H9 (cell line): ENCODE measurements at regions not wholly inside any gene's neighbourhood (a gene's known extent, or its start where the extent isn't known, plus 50 kb on each side); places are given as distances from the start of the nearest gene placed in this dataset.

Experiments used
- DNase-seq: peaks from one replicate; pipeline ENCODE4 v3.0.0-alpha.2; 2017
- H2AFZ ChIP-seq: one replicate; pipeline ENCODE4 v1.6.1; 2013; ENCODE audit warnings: mild to moderate bottlenecking, low read length, control low read depth, moderate library complexity
- H2AK5ac ChIP-seq: 2 replicates; pipeline ENCODE4 v1.6.1; 2013; ENCODE audit warnings: low read length, control low read depth, mixed read lengths; ENCODE audit not compliant: insufficient read length
- H2BK120ac ChIP-seq: one replicate; pipeline ENCODE4 v1.6.1; 2013; ENCODE audit warnings: low read depth, mild to moderate bottlenecking, low read length, control low read depth, inconsistent platforms; ENCODE audit not compliant: poor library complexity, severe bottlenecking
- H2BK12ac ChIP-seq: 2 replicates; pipeline ENCODE4 v1.6.1; 2013; ENCODE audit warnings: low read length, control low read depth, mixed read lengths, low read depth; ENCODE audit not compliant: insufficient read length
- H2BK15ac ChIP-seq: 2 replicates; pipeline ENCODE4 v1.6.1; 2013; ENCODE audit warnings: low read depth, low read length, control low read depth
- H2BK20ac ChIP-seq: one replicate; pipeline ENCODE4 v1.6.1; 2013; ENCODE audit warnings: low read depth, mild to moderate bottlenecking, low read length, control low read depth, inconsistent platforms; ENCODE audit not compliant: poor library complexity, severe bottlenecking
- H2BK5ac ChIP-seq: 2 replicates; pipeline ENCODE4 v1.6.1; 2013; ENCODE audit warnings: low read length, control low read depth, mixed read lengths; ENCODE audit not compliant: insufficient read length
- H3K14ac ChIP-seq: 2 replicates; pipeline ENCODE4 v1.6.1; 2013; ENCODE audit warnings: low read length, control low read depth; ENCODE audit not compliant: insufficient read depth
- H3K18ac ChIP-seq: 2 replicates; pipeline ENCODE4 v1.6.1; 2013; ENCODE audit warnings: low read depth, mild to moderate bottlenecking, mixed read lengths, low read length, control low read depth; ENCODE audit not compliant: insufficient read length
- H3K23ac ChIP-seq: 2 replicates; pipeline ENCODE4 v1.6.1; 2013; ENCODE audit warnings: low read length, control low read depth, mixed read lengths, low read depth; ENCODE audit not compliant: insufficient read length
- H3K23me2 ChIP-seq: 2 replicates; pipeline ENCODE4 v1.6.1; 2013; ENCODE audit warnings: low read depth, mild to moderate bottlenecking, mixed read lengths, low read length, control low read depth; ENCODE audit not compliant: insufficient read length, poor library complexity, severe bottlenecking
- H3K27ac ChIP-seq: 2 replicates; pipeline ENCODE4 v1.5.1; 2013; ENCODE audit warnings: low read length, control low read depth, mixed read lengths, low read depth; ENCODE audit not compliant: insufficient read length
- H3K27me3 ChIP-seq: 2 replicates; pipeline ENCODE4 v1.6.1; 2013; ENCODE audit warnings: low read length, control low read depth, inconsistent platforms; ENCODE audit not compliant: insufficient read depth
- H3K4ac ChIP-seq: 2 replicates; pipeline ENCODE4 v1.6.1; 2013; ENCODE audit warnings: low read depth, mild to moderate bottlenecking, control low read depth, inconsistent platforms, low read length, moderate library complexity
- H3K4me1 ChIP-seq: 2 replicates; pipeline ENCODE4 v1.6.1; 2013; ENCODE audit warnings: low read length, control low read depth, inconsistent platforms; ENCODE audit not compliant: insufficient read depth
- H3K4me2 ChIP-seq: 2 replicates; pipeline ENCODE4 v1.6.1; 2013; ENCODE audit warnings: low read length, control low read depth, mixed read lengths; ENCODE audit not compliant: insufficient read length, insufficient read depth
- H3K56ac ChIP-seq: 2 replicates; pipeline ENCODE4 v1.6.1; 2013; ENCODE audit warnings: low read depth, mild to moderate bottlenecking, mixed read lengths, low read length, control low read depth; ENCODE audit not compliant: insufficient read length
- H3K79me1 ChIP-seq: 2 replicates; pipeline ENCODE4 v1.6.1; 2013; ENCODE audit warnings: low read depth, mild to moderate bottlenecking, moderate library complexity, low read length, control low read depth, inconsistent platforms; ENCODE audit not compliant: insufficient read depth, poor library complexity, severe bottlenecking
- H3K79me2 ChIP-seq: 2 replicates; pipeline ENCODE4 v1.6.1; 2013; ENCODE audit warnings: low read length, control low read depth, inconsistent platforms; ENCODE audit not compliant: insufficient read depth
- H3K9ac ChIP-seq: 2 replicates; pipeline ENCODE4 v1.6.1; 2013; ENCODE audit warnings: low read length, control low read depth, mixed read lengths; ENCODE audit not compliant: insufficient read length; ENCODE audit errors: extremely low read depth
- H3K9me3 ChIP-seq: one replicate; pipeline ENCODE4 v1.6.1; 2013; ENCODE audit warnings: low read depth, low read length, inconsistent platforms; ENCODE audit not compliant: control insufficient read depth
- H3T11ph ChIP-seq: one replicate; pipeline ENCODE4 v1.6.1; 2013; ENCODE audit warnings: mild to moderate bottlenecking, low read length, control low read depth, inconsistent platforms
- H4K20me1 ChIP-seq: one replicate; pipeline ENCODE4 v1.6.1; 2013; ENCODE audit not compliant: control insufficient read depth, insufficient read length, insufficient read depth
- H4K5ac ChIP-seq: 2 replicates; pipeline ENCODE4 v1.6.1; 2013; ENCODE audit warnings: low read depth, mild to moderate bottlenecking, mixed read lengths, low read length, control low read depth; ENCODE audit not compliant: insufficient read length
- H4K8ac ChIP-seq: replicated peaks from 2 replicates; pipeline ENCODE4 v1.6.1; 2013; ENCODE audit warnings: low read length, control low read depth, mixed read lengths, low read depth; ENCODE audit not compliant: insufficient read length
- H4K91ac ChIP-seq: 2 replicates; pipeline ENCODE4 v1.6.1; 2013; ENCODE audit warnings: low read depth, mild to moderate bottlenecking, moderate library complexity, mixed read lengths, low read length, control low read depth; ENCODE audit not compliant: insufficient read length
- H3K27ac Mint-ChIP-seq, 3 experiments: 2 replicates in 2 of 3; 3 replicates in 1 of 3; pipeline ENCODE4 v1.8.0; 2020 to 2021; ENCODE audit warnings: mixed read lengths in 3 of 3, mild to moderate bottlenecking in 1 of 3, moderate library complexity in 1 of 3
- H3K27me3 Mint-ChIP-seq: 2 replicates; pipeline ENCODE4 v1.8.0; 2021; ENCODE audit warnings: low read depth, mild to moderate bottlenecking, moderate library complexity, mixed read lengths
- H3K36me3 Mint-ChIP-seq, 3 experiments: 2 replicates in 2 of 3; 3 replicates in 1 of 3; pipeline ENCODE4 v1.8.0; 2020 to 2021; ENCODE audit warnings: low read depth in 3 of 3, mixed read lengths in 3 of 3; ENCODE audit not compliant: insufficient read depth in 1 of 3
- H3K4me1 Mint-ChIP-seq, 2 experiments: 2 replicates each; pipeline ENCODE4 v1.8.0; 2020; ENCODE audit warnings: mixed read lengths in 2 of 2
- H3K4me3 Mint-ChIP-seq, 2 experiments: 2 replicates in 1 of 2; 3 replicates in 1 of 2; pipeline ENCODE4 v1.8.0; 2020 to 2021; ENCODE audit warnings: mild to moderate bottlenecking in 2 of 2, mixed read lengths in 2 of 2, moderate library complexity in 1 of 2
- H3K9me3 Mint-ChIP-seq, 2 experiments: 2 replicates in 1 of 2; 3 replicates in 1 of 2; pipeline ENCODE4 v1.8.0; 2020; ENCODE audit warnings: mild to moderate bottlenecking in 2 of 2, mixed read lengths in 2 of 2, moderate library complexity in 1 of 2
- WGBS: extraction: QIAGEN DNeasy Blood & Tissue Kit; methylation state at CpG from one replicate; pipeline ENCODE4 v1.1.7; 2013; ENCODE audit warnings: missing lambda C conversion rate, low lambda C conversion rate, mixed read lengths; ENCODE audit not compliant: insufficient read length; ENCODE audit errors: extremely low coverage; 5-methylcytosine and 5-hydroxymethylcytosine counted together
- TF ChIP-seq, protein P1 (sequence below): fragments of 200-600 bp; sonication (generic); conservative IDR thresholded peaks from 3 replicates; pipeline ENCODE4 v1.8.0; 2021; ENCODE audit warnings: antibody characterized with exemption, mild to moderate bottlenecking

DNA sequence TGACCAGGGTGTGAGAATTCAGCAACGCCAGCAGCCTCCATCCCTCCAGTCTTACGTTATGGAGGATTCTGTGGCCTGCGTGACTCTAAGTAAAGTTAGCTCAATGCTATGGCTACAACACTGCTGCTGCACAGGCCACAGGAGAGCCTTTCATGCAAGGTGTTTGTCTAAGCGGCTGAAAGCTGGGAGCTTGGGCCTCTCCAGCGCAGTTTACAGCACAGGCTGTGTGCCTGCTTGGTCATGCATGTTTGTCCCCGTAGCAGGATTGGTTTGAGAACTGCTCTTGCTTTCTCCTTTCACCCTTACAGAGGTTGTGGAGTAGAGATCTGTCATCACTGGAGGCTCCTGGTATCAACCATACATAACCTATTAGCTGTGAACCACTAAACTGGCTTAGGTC, 113.1 kb upstream of the TMCC3 start:
- Histone ChIP-seq H2AFZ (no peak overlapping the region), H2BK120ac (no peak overlapping the region), H4K91ac (no peak overlapping the region), H3K14ac (no peak overlapping the region), H3K27ac (no peak overlapping the region), H3K79me2 (no peaks in the 10 kb centered on the region), H2BK20ac (no peak overlapping the region), H4K20me1 (no peaks in the 10 kb centered on the region), H4K8ac (no peak overlapping the region), H2BK12ac (no peak overlapping the region), H3K4me1 (no peaks in the 10 kb centered on the region), H4K5ac (no peak overlapping the region), H2AK5ac (no peak overlapping the region), H3K27me3 (no peaks in the 10 kb centered on the region), H3K9me3 (no peaks in the 10 kb centered on the region), H2BK5ac (no peak overlapping the region), H3K23me2 (no peaks in the 10 kb centered on the region), H3K18ac (no peak overlapping the region), H3T11ph (no peak overlapping the region), H3K4me2 (no peak overlapping the region), H2BK15ac (no peak overlapping the region), H3K79me1 (no peaks in the 10 kb centered on the region), H3K23ac (no peak overlapping the region), H3K56ac (no peak overlapping the region), H3K4ac (no peak overlapping the region), H3K9ac (no peak overlapping the region)
- Mint-ChIP-seq H3K27ac (no peak overlapping the region), H3K4me1 (no peaks in the 10 kb centered on the region), H3K27me3 (peaks cover 2% of the 10 kb centered on the region; the same call in 1 of the 2 replicates), H3K36me3 (no peaks in the 10 kb centered on the region), H3K9me3 (no peaks in the 10 kb centered on the region), H3K4me3 (no peak overlapping the region)
- no peak for DNase-seq
- no CpG with 5 or more reads among the region's 6 CpGs for WGBS
- TF ChIP-seq, protein P1, sequence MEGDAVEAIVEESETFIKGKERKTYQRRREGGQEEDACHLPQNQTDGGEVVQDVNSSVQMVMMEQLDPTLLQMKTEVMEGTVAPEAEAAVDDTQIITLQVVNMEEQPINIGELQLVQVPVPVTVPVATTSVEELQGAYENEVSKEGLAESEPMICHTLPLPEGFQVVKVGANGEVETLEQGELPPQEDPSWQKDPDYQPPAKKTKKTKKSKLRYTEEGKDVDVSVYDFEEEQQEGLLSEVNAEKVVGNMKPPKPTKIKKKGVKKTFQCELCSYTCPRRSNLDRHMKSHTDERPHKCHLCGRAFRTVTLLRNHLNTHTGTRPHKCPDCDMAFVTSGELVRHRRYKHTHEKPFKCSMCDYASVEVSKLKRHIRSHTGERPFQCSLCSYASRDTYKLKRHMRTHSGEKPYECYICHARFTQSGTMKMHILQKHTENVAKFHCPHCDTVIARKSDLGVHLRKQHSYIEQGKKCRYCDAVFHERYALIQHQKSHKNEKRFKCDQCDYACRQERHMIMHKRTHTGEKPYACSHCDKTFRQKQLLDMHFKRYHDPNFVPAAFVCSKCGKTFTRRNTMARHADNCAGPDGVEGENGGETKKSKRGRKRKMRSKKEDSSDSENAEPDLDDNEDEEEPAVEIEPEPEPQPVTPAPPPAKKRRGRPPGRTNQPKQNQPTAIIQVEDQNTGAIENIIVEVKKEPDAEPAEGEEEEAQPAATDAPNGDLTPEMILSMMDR: no peak
